GM06990 (cell line): ENCODE measurements at regions not wholly inside any gene's neighbourhood (a gene's known extent, or its start where the extent isn't known, plus 50 kb on each side); places are given as distances from the start of the nearest gene placed in this dataset.

Experiments
- DNase-seq: peaks from one replicate; pipeline ENCODE4 v3.0.0-alpha.2; 2011; ENCODE audit not compliant: insufficient read length; ENCODE audit errors: extremely low read depth
- H3K27me3 ChIP-seq: replicated peaks from 2 replicates; pipeline ENCODE4 v1.6.0; 2011; ENCODE audit warnings: low read length; ENCODE audit not compliant: control insufficient read depth, insufficient read depth
- H3K36me3 ChIP-seq: 2 replicates; pipeline ENCODE4 v1.5.1; 2011; ENCODE audit warnings: low read length; ENCODE audit not compliant: control insufficient read depth, insufficient read depth
- H3K4me3 ChIP-seq: replicated peaks from 2 replicates; pipeline ENCODE4 v1.5.1; 2011; ENCODE audit warnings: low read depth, mild to moderate bottlenecking, control low read depth, low read length
- TF ChIP-seq, protein P1 (sequence below): IDR thresholded peaks from 2 replicates; pipeline ENCODE4 v1.5.1; 2011; ENCODE audit warnings: low read length, control low read depth, mild to moderate bottlenecking, inconsistent platforms; ENCODE audit not compliant: insufficient read depth, poor library complexity, severe bottlenecking

DNA sequence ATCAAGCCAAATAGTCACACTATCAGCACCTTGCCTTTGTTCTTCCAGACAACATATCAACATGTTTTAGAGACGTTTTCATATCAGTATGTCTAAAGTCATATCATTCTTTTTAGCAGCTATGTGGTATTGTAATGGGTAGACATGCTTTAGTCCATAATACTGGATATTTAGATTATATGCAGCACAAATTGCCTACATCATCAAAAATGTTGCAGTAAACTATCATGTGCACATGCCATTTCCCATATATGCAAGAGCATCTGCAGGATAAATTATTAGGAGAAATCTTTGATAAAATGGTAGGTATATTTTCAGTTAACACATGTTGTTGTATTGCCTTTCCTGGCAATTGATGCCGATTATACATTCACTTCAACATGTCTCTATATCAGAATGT lies 636.5 kb downstream of the XIRP2 start:
- H3K36me3 ChIP-seq = no peaks in the 10 kb centered on the region
- no peak overlapping the region for H3K4me3 ChIP-seq
- no peaks in the 10 kb centered on the region for H3K27me3 ChIP-seq
- TF ChIP-seq, protein P1, sequence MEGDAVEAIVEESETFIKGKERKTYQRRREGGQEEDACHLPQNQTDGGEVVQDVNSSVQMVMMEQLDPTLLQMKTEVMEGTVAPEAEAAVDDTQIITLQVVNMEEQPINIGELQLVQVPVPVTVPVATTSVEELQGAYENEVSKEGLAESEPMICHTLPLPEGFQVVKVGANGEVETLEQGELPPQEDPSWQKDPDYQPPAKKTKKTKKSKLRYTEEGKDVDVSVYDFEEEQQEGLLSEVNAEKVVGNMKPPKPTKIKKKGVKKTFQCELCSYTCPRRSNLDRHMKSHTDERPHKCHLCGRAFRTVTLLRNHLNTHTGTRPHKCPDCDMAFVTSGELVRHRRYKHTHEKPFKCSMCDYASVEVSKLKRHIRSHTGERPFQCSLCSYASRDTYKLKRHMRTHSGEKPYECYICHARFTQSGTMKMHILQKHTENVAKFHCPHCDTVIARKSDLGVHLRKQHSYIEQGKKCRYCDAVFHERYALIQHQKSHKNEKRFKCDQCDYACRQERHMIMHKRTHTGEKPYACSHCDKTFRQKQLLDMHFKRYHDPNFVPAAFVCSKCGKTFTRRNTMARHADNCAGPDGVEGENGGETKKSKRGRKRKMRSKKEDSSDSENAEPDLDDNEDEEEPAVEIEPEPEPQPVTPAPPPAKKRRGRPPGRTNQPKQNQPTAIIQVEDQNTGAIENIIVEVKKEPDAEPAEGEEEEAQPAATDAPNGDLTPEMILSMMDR = no peak
- DNase-seq = no peak

DNA sequence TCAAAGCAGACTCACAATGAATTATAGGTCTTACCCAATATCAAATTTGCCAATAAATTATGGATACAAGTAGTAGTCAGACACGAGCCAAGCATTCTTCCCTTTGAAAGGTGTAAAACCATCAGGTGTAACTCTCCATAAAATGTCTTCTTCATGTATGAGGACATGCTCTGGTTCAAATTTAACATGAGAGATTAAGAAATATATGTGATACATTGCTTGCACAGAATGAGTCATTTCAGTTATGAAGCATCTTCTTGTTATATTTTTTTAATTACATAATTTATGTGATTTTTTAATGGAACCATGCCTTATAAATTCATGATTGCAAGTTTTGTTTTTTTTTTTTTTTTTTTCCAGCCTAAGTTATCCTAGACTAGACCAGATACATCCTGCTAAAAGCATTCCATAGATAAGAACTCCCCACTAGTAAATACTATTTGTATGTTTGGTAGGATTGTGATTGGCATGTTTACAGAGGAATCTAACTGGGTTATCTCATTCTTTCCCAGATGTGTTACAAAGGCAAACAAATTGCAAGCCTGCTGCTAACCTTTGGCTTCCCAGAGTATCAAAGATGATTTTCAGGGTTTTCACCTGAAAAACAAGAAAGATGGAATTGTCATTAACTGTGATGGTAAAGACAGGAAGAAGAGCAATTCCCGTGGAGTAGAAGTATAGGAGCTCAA lies 621.9 kb downstream of the XIRP2 start:
- Histone ChIP-seq H3K36me3 (no peaks in the 10 kb centered on the region), H3K27me3 (no peaks in the 10 kb centered on the region), H3K4me3 (no peak overlapping the region)
- DNase-seq = no peak
- TF ChIP-seq, protein P1 = no peak

DNA sequence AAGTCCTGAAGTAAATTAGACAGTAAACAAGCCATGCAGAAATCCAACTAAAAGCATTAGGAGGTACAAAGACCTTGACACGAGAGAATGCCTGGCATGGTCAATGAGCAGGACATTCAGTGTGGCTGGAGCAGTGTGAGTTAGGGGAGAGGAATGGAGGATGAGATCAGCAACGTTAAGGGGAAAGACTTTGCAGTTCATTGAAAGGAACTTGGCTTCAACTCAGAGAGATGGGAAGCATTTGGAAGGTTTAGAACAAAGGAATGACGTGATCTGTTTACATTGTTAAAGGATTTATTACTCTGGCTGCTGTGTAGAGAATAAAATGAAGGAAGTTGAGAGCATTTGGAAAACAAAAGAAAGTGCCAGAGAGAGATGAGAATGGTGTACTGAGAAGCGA lies 621.3 kb downstream of the XIRP2 start:
- Histone ChIP-seq H3K36me3 (no peaks in the 10 kb centered on the region), H3K27me3 (no peaks in the 10 kb centered on the region), H3K4me3 (no peak overlapping the region)
- TF ChIP-seq, protein P1 = no peak
- no peak for DNase-seq

DNA sequence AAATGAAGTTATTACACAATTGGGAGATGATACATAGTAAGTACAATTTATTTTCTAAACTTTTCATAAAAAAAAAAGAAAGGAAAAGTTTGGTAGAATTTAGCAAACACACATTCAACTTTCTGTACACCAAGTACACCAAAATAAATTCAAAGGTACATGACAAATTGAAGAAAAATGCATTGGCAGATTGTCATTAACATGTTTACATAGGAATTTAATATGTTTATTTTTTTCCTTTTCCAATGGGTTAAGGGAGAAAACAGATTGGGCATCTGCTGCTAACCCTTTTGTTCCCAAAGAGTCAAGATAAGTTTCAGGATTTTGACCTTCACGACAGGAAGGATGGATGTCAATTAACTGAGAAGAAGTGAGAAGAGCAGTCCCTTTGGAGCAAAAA lies 620.4 kb downstream of the XIRP2 start:
- H3K4me3 ChIP-seq = no peak overlapping the region

DNA sequence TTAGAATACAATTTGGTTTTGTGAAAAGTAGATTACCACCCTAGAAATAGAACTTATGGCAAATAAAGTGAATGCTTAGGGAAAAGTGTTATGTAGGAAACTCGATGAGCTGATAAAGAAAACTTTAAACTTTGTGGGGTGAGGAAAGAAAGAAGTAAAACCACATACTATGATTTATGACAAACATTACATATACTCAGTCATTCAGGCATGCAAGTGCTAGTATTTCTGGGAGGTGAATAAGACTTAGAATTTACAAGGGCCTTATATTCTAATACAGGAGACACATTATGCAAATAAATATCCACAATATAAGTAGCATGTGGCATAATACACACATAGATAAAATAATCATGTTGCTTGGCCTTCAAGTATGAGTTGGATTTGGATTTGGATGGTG lies 618.1 kb downstream of the XIRP2 start:
- TF ChIP-seq, protein P1 = no peak

More for the DNA sequence above, 620.4 kb downstream of the XIRP2 start:
- TF ChIP-seq, protein P1 = no peak
- DNase-seq = no peak
- Histone ChIP-seq H3K36me3 (no peaks in the 10 kb centered on the region), H3K27me3 (no peaks in the 10 kb centered on the region)

DNA sequence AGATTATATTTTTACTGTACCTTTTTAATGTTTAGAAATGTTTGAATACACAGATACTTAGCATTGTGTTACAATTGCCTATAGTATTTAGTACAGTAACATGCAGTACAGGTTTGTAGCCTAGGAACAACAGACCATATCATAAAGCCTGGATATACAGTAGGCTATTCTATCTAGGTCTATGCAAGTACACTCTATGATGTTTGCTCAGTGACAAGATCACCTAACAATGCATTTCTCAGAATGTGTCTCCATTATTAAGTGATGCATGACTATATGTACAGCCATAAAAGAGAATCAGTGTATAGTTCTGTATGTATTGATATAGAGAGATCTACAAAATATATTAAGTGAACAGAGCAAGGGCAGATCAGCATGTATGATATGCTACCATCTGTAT lies 616.4 kb downstream of the XIRP2 start:
- H3K4me3 ChIP-seq = no peak overlapping the region
- H3K36me3 ChIP-seq = no peaks in the 10 kb centered on the region
- no peaks in the 10 kb centered on the region for H3K27me3 ChIP-seq
- TF ChIP-seq, protein P1 = no peak
- DNase-seq = no peak

More for the DNA sequence above, 618.1 kb downstream of the XIRP2 start:
- Histone ChIP-seq H3K27me3 (no peaks in the 10 kb centered on the region), H3K4me3 (no peak overlapping the region), H3K36me3 (no peaks in the 10 kb centered on the region)
- no peak for DNase-seq
